ENCODE measurements at regions not wholly inside any gene's neighbourhood (a gene's known extent, or its start where the extent isn't known, plus 50 kb on each side); places are given as distances from the start of the nearest gene placed in this dataset.

GRCh38 chr9:126222363-126222834 is 104.2 kb upstream of the MVB12B start:
- Histone ChIP-seq H3K4me1 (ENCODE audit: control insufficient read depth, extremely low read depth, insufficient read depth, low read length) (no peaks in the 10 kb centered on the region), H3K27ac (ENCODE audit: insufficient read depth, low read length) (no peak overlapping the region), H3K4me3 (replicated peaks in 1 of 4; ENCODE audit: control extremely low read depth in 1 of 4, insufficient read depth in 1 of 4, low read depth in 3 of 4, low read length in 4 of 4) (no peak overlapping the region), H3K27me3 (ENCODE audit: control insufficient read depth, insufficient read depth, low read length) (peaks cover 12% of the 10 kb centered on the region), H3K36me3 (ENCODE audit: control insufficient read depth, insufficient read depth, low read length) (no peaks in the 10 kb centered on the region), H3K9ac (ENCODE audit: insufficient read depth, low read length) (no peak overlapping the region), H2AFZ (ENCODE audit: low read length) (no peak overlapping the region), H4K20me1 (ENCODE audit: control insufficient read depth, extremely low read depth, insufficient read depth, low read length) (no peaks in the 10 kb centered on the region), H3K79me2 (ENCODE audit: control insufficient read depth, insufficient read depth, low read length) (no peaks in the 10 kb centered on the region), H3K4me2 (ENCODE audit: extremely low read depth, insufficient read depth, low read length) (no peak overlapping the region), H3K9me3 (ENCODE audit: control insufficient read depth, insufficient read depth, low read depth, low read length) (no peaks in the 10 kb centered on the region)
- DNase-seq (ENCODE audit: low read depth in 2 of 2) = no peak
- TF ChIP-seq EZH2 (IDR thresholded peaks at IDR 0.05; ENCODE audit: low read length, missing control alignments) = peak; percentile 40
- TF ChIP-seq, protein P1, sequence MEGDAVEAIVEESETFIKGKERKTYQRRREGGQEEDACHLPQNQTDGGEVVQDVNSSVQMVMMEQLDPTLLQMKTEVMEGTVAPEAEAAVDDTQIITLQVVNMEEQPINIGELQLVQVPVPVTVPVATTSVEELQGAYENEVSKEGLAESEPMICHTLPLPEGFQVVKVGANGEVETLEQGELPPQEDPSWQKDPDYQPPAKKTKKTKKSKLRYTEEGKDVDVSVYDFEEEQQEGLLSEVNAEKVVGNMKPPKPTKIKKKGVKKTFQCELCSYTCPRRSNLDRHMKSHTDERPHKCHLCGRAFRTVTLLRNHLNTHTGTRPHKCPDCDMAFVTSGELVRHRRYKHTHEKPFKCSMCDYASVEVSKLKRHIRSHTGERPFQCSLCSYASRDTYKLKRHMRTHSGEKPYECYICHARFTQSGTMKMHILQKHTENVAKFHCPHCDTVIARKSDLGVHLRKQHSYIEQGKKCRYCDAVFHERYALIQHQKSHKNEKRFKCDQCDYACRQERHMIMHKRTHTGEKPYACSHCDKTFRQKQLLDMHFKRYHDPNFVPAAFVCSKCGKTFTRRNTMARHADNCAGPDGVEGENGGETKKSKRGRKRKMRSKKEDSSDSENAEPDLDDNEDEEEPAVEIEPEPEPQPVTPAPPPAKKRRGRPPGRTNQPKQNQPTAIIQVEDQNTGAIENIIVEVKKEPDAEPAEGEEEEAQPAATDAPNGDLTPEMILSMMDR (conservative IDR thresholded peaks at IDR 0.05 in 1 of 2, IDR thresholded peaks at IDR 0.05 in 1 of 2; ENCODE audit: low read depth in 1 of 2, low read length in 2 of 2) = no peak

DNA sequence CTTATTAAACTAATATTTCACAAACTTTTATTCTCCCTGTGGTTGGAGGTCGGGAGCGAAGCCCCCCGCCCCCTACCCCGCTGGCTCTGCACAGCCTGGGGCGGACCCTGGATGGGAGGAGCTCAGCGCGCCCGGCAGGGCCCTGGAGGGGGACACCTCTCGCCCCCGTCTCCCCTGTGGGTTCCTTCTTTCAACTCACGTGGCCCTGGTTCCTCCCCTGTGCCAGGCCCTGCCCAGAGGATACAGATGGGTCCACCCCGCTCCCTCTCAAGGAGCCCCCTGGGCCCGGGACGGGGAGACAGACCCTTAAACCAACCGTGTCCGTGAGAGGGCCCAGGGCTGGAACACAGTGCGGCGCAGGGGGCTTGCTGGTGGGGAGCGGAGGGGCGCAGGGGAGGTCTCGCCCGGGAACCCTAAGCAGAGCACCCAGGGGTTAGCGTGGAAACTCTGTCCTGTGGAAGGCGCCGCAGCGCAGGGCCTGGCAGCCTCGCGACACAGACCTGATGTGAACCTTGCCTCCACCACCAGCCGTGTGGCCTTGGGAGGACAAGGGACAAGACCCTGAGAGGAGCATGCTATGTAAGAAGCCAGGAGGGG is 103.7 kb upstream of the MVB12B start:
- no peak overlapping the region for H3K4me2 ChIP-seq (ENCODE audit: extremely low read depth, insufficient read depth, low read length)
- no peak overlapping the region for H2AFZ ChIP-seq (ENCODE audit: low read length)
- H3K4me1 ChIP-seq (ENCODE audit: control insufficient read depth, extremely low read depth, insufficient read depth, low read length) = no peaks in the 10 kb centered on the region
- no peak overlapping the region for H3K27ac ChIP-seq (ENCODE audit: insufficient read depth, low read length)
- H3K79me2 ChIP-seq (ENCODE audit: control insufficient read depth, insufficient read depth, low read length) = no peaks in the 10 kb centered on the region
- H3K27me3 ChIP-seq (ENCODE audit: control insufficient read depth, insufficient read depth, low read length) = peaks cover 12% of the 10 kb centered on the region
- DNase-seq (ENCODE audit: low read depth in 2 of 2) = no peak
- H3K9me3 ChIP-seq (ENCODE audit: control insufficient read depth, insufficient read depth, low read depth, low read length) = no peaks in the 10 kb centered on the region
- no peaks in the 10 kb centered on the region for H3K36me3 ChIP-seq (ENCODE audit: control insufficient read depth, insufficient read depth, low read length)
- no peaks in the 10 kb centered on the region for H4K20me1 ChIP-seq (ENCODE audit: control insufficient read depth, extremely low read depth, insufficient read depth, low read length)
- no peak for TF ChIP-seq EZH2 (IDR thresholded peaks at IDR 0.05; ENCODE audit: low read length, missing control alignments)
- TF ChIP-seq, protein P1 (conservative IDR thresholded peaks at IDR 0.05 in 1 of 2, IDR thresholded peaks at IDR 0.05 in 1 of 2; ENCODE audit: low read depth in 1 of 2, low read length in 2 of 2) = no peak
- H3K9ac ChIP-seq (ENCODE audit: insufficient read depth, low read length) = no peak overlapping the region
- H3K4me3 ChIP-seq (replicated peaks in 1 of 4; ENCODE audit: control extremely low read depth in 1 of 4, insufficient read depth in 1 of 4, low read depth in 3 of 4, low read length in 4 of 4) = no peak overlapping the region

DNA sequence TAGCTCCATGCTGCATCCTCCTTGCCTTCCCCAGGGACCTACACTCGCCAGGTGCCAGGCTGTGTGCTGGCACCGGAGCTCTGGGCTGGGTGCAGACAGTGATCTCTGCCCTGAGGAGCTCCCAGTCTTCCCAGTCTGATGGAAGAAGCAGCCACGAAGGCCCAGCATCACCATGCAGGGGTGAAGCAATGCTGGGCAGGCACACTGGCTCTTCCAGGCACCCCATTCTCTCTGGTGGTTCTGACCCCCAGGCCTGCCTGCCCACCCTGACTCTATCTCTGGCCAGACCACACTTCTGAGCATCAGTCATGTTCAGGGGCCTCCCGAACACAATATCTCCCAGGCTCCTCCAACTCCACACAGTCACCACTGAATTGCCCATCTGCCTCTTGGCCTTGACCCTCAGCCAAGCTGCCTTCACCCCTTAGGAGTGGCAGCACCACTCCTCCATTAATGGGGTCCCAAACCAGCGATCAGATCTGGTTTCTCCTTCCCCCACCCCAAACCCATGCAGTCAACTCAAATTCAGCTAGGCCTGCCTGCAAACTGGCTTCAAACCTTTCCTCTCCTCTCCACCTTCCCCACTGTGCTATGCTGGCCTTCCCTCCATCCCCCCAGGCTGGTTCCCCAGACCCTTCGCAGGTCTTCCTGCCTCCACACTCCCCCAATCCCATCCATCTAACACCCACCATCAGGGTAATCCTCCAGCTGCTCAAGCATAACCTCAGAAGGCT is 102.7 kb upstream of the MVB12B start:
- DNase-seq (ENCODE audit: low read depth in 2 of 2) = no peak
- Histone ChIP-seq H3K4me2 (ENCODE audit: extremely low read depth, insufficient read depth, low read length) (no peak overlapping the region), H3K9ac (ENCODE audit: insufficient read depth, low read length) (no peak overlapping the region), H4K20me1 (ENCODE audit: control insufficient read depth, extremely low read depth, insufficient read depth, low read length) (no peaks in the 10 kb centered on the region), H3K36me3 (ENCODE audit: control insufficient read depth, insufficient read depth, low read length) (no peaks in the 10 kb centered on the region), H2AFZ (ENCODE audit: low read length) (no peak overlapping the region), H3K79me2 (ENCODE audit: control insufficient read depth, insufficient read depth, low read length) (no peaks in the 10 kb centered on the region), H3K27me3 (ENCODE audit: control insufficient read depth, insufficient read depth, low read length) (peaks cover 12% of the 10 kb centered on the region), H3K27ac (ENCODE audit: insufficient read depth, low read length) (no peak overlapping the region), H3K4me1 (ENCODE audit: control insufficient read depth, extremely low read depth, insufficient read depth, low read length) (no peaks in the 10 kb centered on the region), H3K4me3 (replicated peaks in 1 of 4; ENCODE audit: control extremely low read depth in 1 of 4, insufficient read depth in 1 of 4, low read depth in 3 of 4, low read length in 4 of 4) (no peak overlapping the region), H3K9me3 (ENCODE audit: control insufficient read depth, insufficient read depth, low read depth, low read length) (no peaks in the 10 kb centered on the region)
- TF ChIP-seq EZH2 (IDR thresholded peaks at IDR 0.05; ENCODE audit: low read length, missing control alignments) = no peak

Measured in fibroblast of lung (primary cell).